ENCODE measurements at regions not wholly inside any gene's neighbourhood (a gene's known extent, or its start where the extent isn't known, plus 50 kb on each side); places are given as distances from the start of the nearest gene placed in this dataset.

- intact Hi-C loops (cut with DNase I), result no loop called here
- Histone ChIP-seq H3K27ac (no peak overlapping the region), H3K4me1 (peaks cover 9% of the 10 kb centered on the region), H3K27me3 (no peaks in the 10 kb centered on the region), H3K9me3 (no peaks in the 10 kb centered on the region), H3K4me3 (no peak overlapping the region), H3K36me3 (no peaks in the 10 kb centered on the region)
- TF ChIP-seq POLR2AphosphoS5 (IDR thresholded peaks at IDR 0.05; ENCODE audit: insufficient read depth in 1 of 2, low read depth in 1 of 2), result no peak
- no peak for DNase-seq (ENCODE audit: extremely low spot score in 2 of 2)
Measured at GRCh38 chr7:132028144-132028920, 471.9 kb upstream of the PODXL start.

- no peaks in the 10 kb centered on the region for H3K36me3 ChIP-seq
- no peak for TF ChIP-seq POLR2AphosphoS5 (IDR thresholded peaks at IDR 0.05; ENCODE audit: insufficient read depth in 1 of 2, low read depth in 1 of 2)
- TF ChIP-seq CTCF (IDR thresholded peaks at IDR 0.05), result no peak
- TF ChIP-seq POLR2A (IDR thresholded peaks at IDR 0.05), result no peak
- H3K4me3 ChIP-seq, result no peak overlapping the region
- DNase-seq (ENCODE audit: extremely low spot score in 2 of 2), result no peak
- no peaks in the 10 kb centered on the region for H3K27me3 ChIP-seq
- H3K4me1 ChIP-seq, result no peaks in the 10 kb centered on the region
- intact Hi-C loops (cut with DNase I), result no loop called here
- no peak overlapping the region for H3K27ac ChIP-seq
- no peaks in the 10 kb centered on the region for H3K9me3 ChIP-seq
Measured at GRCh38 chr7:132024290-132024689, 467.9 kb upstream of the PODXL start.

- H3K4me3 ChIP-seq, result no peak overlapping the region
- TF ChIP-seq CTCF (IDR thresholded peaks at IDR 0.05) (no peak), POLR2A (IDR thresholded peaks at IDR 0.05) (no peak), POLR2AphosphoS5 (IDR thresholded peaks at IDR 0.05; ENCODE audit: insufficient read depth in 1 of 2, low read depth in 1 of 2) (no peak)
- no peak overlapping the region for H3K27ac ChIP-seq
Measured at GRCh38 chr7:132023466-132023865, 467.0 kb upstream of the PODXL start.

GRCh38 chr7:132022188-132022587 is 465.8 kb upstream of the PODXL start:
- Histone ChIP-seq H3K4me3 (no peak overlapping the region), H3K36me3 (no peaks in the 10 kb centered on the region), H3K27me3 (no peaks in the 10 kb centered on the region), H3K27ac (no peak overlapping the region), H3K4me1 (no peaks in the 10 kb centered on the region), H3K9me3 (no peaks in the 10 kb centered on the region)
- DNase-seq (ENCODE audit: extremely low spot score in 2 of 2), result no peak
- intact Hi-C loops (cut with DNase I), result no loop called here
- no peak for TF ChIP-seq POLR2A (IDR thresholded peaks at IDR 0.05)
- no peak for TF ChIP-seq CTCF (IDR thresholded peaks at IDR 0.05)
- no peak for TF ChIP-seq POLR2AphosphoS5 (IDR thresholded peaks at IDR 0.05; ENCODE audit: insufficient read depth in 1 of 2, low read depth in 1 of 2)

More at GRCh38 chr7:132023466-132023865, 467.0 kb upstream of the PODXL start:
- Histone ChIP-seq H3K36me3 (no peaks in the 10 kb centered on the region), H3K4me1 (no peaks in the 10 kb centered on the region), H3K9me3 (no peaks in the 10 kb centered on the region), H3K27me3 (no peaks in the 10 kb centered on the region)
- intact Hi-C loops (cut with DNase I), result no loop called here
- no peak for DNase-seq (ENCODE audit: extremely low spot score in 2 of 2)

- Histone ChIP-seq H3K4me1 (no peaks in the 10 kb centered on the region), H3K27ac (no peak overlapping the region), H3K9me3 (no peaks in the 10 kb centered on the region), H3K27me3 (no peaks in the 10 kb centered on the region), H3K36me3 (no peaks in the 10 kb centered on the region), H3K4me3 (no peak overlapping the region)
- TF ChIP-seq POLR2A (IDR thresholded peaks at IDR 0.05), result no peak
- no peak for TF ChIP-seq CTCF (IDR thresholded peaks at IDR 0.05)
- no peak for TF ChIP-seq POLR2AphosphoS5 (IDR thresholded peaks at IDR 0.05; ENCODE audit: insufficient read depth in 1 of 2, low read depth in 1 of 2)
- no peak for DNase-seq (ENCODE audit: extremely low spot score in 2 of 2)
- intact Hi-C loops (cut with DNase I), result no loop called here
Measured at GRCh38 chr7:132019703-132020102, 463.3 kb upstream of the PODXL start.

All from vagina (tissue), 2 donors.